GM23338 (cell line): ENCODE measurements at regions not wholly inside any gene's neighbourhood (a gene's known extent, or its start where the extent isn't known, plus 50 kb on each side); places are given as distances from the start of the nearest gene placed in this dataset.

ENCODE experiments used
- CREB1 ChIP-seq: fragments of 250-450 bp; sonication (Bioruptor Pico); IDR thresholded peaks from 2 replicates; pipeline ENCODE4 v1.5.0; 2020; ENCODE audit warnings: low read depth, mild to moderate bottlenecking, moderate library complexity
- EZH2 ChIP-seq: fragments of 200-600 bp; sonication (generic); IDR thresholded peaks from one replicate; pipeline ENCODE4 v1.8.0; 2017; ENCODE audit warnings: antibody characterized with exemption, mild to moderate bottlenecking, low read depth; ENCODE audit not compliant: unreplicated experiment
- EZH2phosphoT487 ChIP-seq: fragments of 200-600 bp; sonication (generic); IDR thresholded peaks from one replicate; pipeline ENCODE4 v1.8.1; 2018; ENCODE audit warnings: antibody characterized with exemption; ENCODE audit not compliant: unreplicated experiment
- JUNB ChIP-seq: IDR thresholded peaks from one replicate; pipeline ENCODE4 v1.6.1; 2016; ENCODE audit warnings: antibody characterized with exemption; ENCODE audit not compliant: unreplicated experiment
- NANOG ChIP-seq: IDR thresholded peaks from 2 replicates; pipeline ENCODE4 v1.6.1; 2016; ENCODE audit warnings: antibody characterized with exemption, borderline replicate concordance
- POLR2AphosphoS5 ChIP-seq: IDR thresholded peaks from 2 replicates; pipeline ENCODE4 v1.6.1; 2016; ENCODE audit warnings: antibody characterized with exemption, low read depth
- STAT1 ChIP-seq: IDR thresholded peaks from one replicate; pipeline ENCODE4 v1.6.1; 2016; ENCODE audit warnings: antibody characterized with exemption; ENCODE audit not compliant: unreplicated experiment
- ZNF114 ChIP-seq: fragments of 250-450 bp; sonication (Bioruptor Pico); IDR thresholded peaks from 2 replicates; pipeline ENCODE4 v1.5.0; 2020; ENCODE audit warnings: mild to moderate bottlenecking, moderate library complexity
- TF ChIP-seq, protein P1 (sequence below): IDR thresholded peaks from one replicate; pipeline ENCODE4 v1.6.1; 2018; ENCODE audit warnings: antibody characterized with exemption; ENCODE audit not compliant: unreplicated experiment
- TF ChIP-seq, protein P2 (sequence below), 2 experiments: fragments of 200-600 bp in 1 of 2; sonication (generic) in 1 of 2; conservative IDR thresholded peaks; 2 replicates each; pipeline versions ENCODE4 v1.5.1 to v1.6.1; 2016 to 2017; ENCODE audit warnings: antibody characterized with exemption in 2 of 2, low read depth in 2 of 2, mild to moderate bottlenecking in 2 of 2, moderate library complexity in 1 of 2
- TF ChIP-seq, protein P3 (sequence below): IDR thresholded peaks from 2 replicates; pipeline ENCODE4 v1.6.1; 2016; ENCODE audit warnings: antibody characterized with exemption

DNA sequence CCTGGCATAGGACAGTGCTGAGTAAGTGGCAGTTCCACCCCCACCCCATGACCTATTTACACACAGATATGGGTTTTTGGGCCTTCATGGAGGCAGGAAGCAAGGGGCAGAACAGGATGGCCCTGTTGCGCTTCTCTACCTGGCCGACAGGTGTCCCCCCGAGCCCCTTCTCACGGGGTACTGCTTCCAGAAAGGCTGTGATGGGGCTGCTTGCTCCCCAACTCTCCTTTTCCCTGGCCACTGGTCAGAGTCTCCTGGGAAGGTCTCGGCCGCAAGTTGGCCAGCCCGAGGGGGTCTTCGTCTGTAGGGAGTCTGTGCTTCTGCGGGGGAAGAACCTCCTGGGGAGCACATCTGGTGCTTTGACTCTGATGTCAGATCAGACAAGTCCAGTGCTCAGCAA is 139.8 kb upstream of the TNS3 start:
- TF ChIP-seq, protein P1, sequence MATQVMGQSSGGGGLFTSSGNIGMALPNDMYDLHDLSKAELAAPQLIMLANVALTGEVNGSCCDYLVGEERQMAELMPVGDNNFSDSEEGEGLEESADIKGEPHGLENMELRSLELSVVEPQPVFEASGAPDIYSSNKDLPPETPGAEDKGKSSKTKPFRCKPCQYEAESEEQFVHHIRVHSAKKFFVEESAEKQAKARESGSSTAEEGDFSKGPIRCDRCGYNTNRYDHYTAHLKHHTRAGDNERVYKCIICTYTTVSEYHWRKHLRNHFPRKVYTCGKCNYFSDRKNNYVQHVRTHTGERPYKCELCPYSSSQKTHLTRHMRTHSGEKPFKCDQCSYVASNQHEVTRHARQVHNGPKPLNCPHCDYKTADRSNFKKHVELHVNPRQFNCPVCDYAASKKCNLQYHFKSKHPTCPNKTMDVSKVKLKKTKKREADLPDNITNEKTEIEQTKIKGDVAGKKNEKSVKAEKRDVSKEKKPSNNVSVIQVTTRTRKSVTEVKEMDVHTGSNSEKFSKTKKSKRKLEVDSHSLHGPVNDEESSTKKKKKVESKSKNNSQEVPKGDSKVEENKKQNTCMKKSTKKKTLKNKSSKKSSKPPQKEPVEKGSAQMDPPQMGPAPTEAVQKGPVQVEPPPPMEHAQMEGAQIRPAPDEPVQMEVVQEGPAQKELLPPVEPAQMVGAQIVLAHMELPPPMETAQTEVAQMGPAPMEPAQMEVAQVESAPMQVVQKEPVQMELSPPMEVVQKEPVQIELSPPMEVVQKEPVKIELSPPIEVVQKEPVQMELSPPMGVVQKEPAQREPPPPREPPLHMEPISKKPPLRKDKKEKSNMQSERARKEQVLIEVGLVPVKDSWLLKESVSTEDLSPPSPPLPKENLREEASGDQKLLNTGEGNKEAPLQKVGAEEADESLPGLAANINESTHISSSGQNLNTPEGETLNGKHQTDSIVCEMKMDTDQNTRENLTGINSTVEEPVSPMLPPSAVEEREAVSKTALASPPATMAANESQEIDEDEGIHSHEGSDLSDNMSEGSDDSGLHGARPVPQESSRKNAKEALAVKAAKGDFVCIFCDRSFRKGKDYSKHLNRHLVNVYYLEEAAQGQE, result no peak
- no peak for TF ChIP-seq POLR2AphosphoS5
- TF ChIP-seq CREB1 (CRISPR knock-in tag), result no peak
- TF ChIP-seq, protein P2, sequence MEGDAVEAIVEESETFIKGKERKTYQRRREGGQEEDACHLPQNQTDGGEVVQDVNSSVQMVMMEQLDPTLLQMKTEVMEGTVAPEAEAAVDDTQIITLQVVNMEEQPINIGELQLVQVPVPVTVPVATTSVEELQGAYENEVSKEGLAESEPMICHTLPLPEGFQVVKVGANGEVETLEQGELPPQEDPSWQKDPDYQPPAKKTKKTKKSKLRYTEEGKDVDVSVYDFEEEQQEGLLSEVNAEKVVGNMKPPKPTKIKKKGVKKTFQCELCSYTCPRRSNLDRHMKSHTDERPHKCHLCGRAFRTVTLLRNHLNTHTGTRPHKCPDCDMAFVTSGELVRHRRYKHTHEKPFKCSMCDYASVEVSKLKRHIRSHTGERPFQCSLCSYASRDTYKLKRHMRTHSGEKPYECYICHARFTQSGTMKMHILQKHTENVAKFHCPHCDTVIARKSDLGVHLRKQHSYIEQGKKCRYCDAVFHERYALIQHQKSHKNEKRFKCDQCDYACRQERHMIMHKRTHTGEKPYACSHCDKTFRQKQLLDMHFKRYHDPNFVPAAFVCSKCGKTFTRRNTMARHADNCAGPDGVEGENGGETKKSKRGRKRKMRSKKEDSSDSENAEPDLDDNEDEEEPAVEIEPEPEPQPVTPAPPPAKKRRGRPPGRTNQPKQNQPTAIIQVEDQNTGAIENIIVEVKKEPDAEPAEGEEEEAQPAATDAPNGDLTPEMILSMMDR (conservative IDR thresholded peaks at IDR 0.05; ENCODE audit: low read depth in 2 of 2), result peak; percentile 55 to 65
- TF ChIP-seq EZH2, result no peak
- TF ChIP-seq JUNB, result no peak
- TF ChIP-seq, protein P3, sequence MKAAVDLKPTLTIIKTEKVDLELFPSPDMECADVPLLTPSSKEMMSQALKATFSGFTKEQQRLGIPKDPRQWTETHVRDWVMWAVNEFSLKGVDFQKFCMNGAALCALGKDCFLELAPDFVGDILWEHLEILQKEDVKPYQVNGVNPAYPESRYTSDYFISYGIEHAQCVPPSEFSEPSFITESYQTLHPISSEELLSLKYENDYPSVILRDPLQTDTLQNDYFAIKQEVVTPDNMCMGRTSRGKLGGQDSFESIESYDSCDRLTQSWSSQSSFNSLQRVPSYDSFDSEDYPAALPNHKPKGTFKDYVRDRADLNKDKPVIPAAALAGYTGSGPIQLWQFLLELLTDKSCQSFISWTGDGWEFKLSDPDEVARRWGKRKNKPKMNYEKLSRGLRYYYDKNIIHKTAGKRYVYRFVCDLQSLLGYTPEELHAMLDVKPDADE, result no peak
- no peak for TF ChIP-seq STAT1
- TF ChIP-seq EZH2phosphoT487, result no peak
- no peak for TF ChIP-seq NANOG
- no peak for TF ChIP-seq ZNF114 (CRISPR knock-in tag)
